ENCODE measurements at regions not wholly inside any gene's neighbourhood (a gene's known extent, or its start where the extent isn't known, plus 50 kb on each side); places are given as distances from the start of the nearest gene placed in this dataset.

- TF ChIP-seq CTCF (IDR thresholded peaks at IDR 0.05) (no peak), ZFX (IDR thresholded peaks at IDR 0.05; ENCODE audit: borderline replicate concordance) (no peak)
These were observed 129.1 kb upstream of the TGFBR2 start for GRCh38 chr3:30477149-30477921.

All from 22Rv1 (cell line).